DMS53 treated with DMSO at 0.1 percent for 48 hours (cell line): ENCODE measurements at regions not wholly inside any gene's neighbourhood (a gene's known extent, or its start where the extent isn't known, plus 50 kb on each side); places are given as distances from the start of the nearest gene placed in this dataset.

Experiments
- DNase-seq: peaks from one replicate; lab custom pipeline; 2025; ENCODE audit not compliant: unreplicated experiment; lab: John Stamatoyannopoulos, UW

- DNase-seq, result no peak
These were observed 85.6 kb downstream of the FOXL1 start for GRCh38 chr16:86663685-86664521.

- no peak for DNase-seq
These were observed 86.4 kb downstream of the FOXL1 start for GRCh38 chr16:86664522-86665318.

- no peak for DNase-seq
These were observed 86.9 kb downstream of the FOXL1 start for GRCh38 chr16:86665319-86665675.

GRCh38 chr16:86665929-86666328, 87.6 kb downstream of the FOXL1 start:
- no peak for DNase-seq

- no peak for DNase-seq
These were observed 88.7 kb downstream of the FOXL1 start for GRCh38 chr16:86667035-86667434.

GRCh38 chr16:86668136-86668910, 90.0 kb downstream of the FOXL1 start:
- DNase-seq, result no peak

- DNase-seq, result no peak
These were observed 91.0 kb downstream of the FOXL1 start for GRCh38 chr16:86669285-86669805.

GRCh38 chr16:86669937-86670749, 91.8 kb downstream of the FOXL1 start:
- DNase-seq, result no peak

- DNase-seq, result no peak
These were observed 92.4 kb downstream of the FOXL1 start for GRCh38 chr16:86670750-86671234.

GRCh38 chr16:86671486-86672178, 93.3 kb downstream of the FOXL1 start:
- no peak for DNase-seq

- no peak for DNase-seq
These were observed 94.0 kb downstream of the FOXL1 start for GRCh38 chr16:86672179-86672863.

- no peak for DNase-seq
These were observed 95.0 kb downstream of the FOXL1 start for GRCh38 chr16:86673090-86673955.

GRCh38 chr16:86673956-86674453, 95.7 kb downstream of the FOXL1 start:
- DNase-seq, result no peak

- DNase-seq, result no peak
These were observed 97.9 kb downstream of the FOXL1 start for GRCh38 chr16:86676254-86676670.

- no peak for DNase-seq
These were observed 101.1 kb downstream of the FOXL1 start for GRCh38 chr16:86679490-86679889.

GRCh38 chr16:86680162-86680561, 101.8 kb downstream of the FOXL1 start:
- DNase-seq, result no peak

GRCh38 chr16:86680661-86681030, 102.3 kb downstream of the FOXL1 start:
- no peak for DNase-seq
